ACC112 (cell line): ENCODE measurements at regions not wholly inside any gene's neighbourhood (a gene's known extent, or its start where the extent isn't known, plus 50 kb on each side); places are given as distances from the start of the nearest gene placed in this dataset.
A peak's percentile ranks its signal among the peaks of the same experiment; 100 is the strongest.

ENCODE experiments used
- H2AFZ ChIP-seq: fragments of 200-600 bp; sonication (generic); one replicate; pipeline ENCODE4 v1.6.0; 2017; ENCODE audit warnings: antibody characterized with exemption, low read length; ENCODE audit not compliant: unreplicated experiment
- H3K27ac ChIP-seq: fragments of 200-600 bp; sonication (generic); 2 replicates; pipeline ENCODE4 v1.5.1; 2014; ENCODE audit warnings: low read depth, mild to moderate bottlenecking, antibody characterized with exemption, low read length, moderate library complexity
- H3K27me3 ChIP-seq: fragments of 200-600 bp; sonication (generic); 2 replicates; pipeline ENCODE4 v1.6.1; 2014; ENCODE audit warnings: mild to moderate bottlenecking, antibody characterized with exemption, low read length, moderate library complexity, mixed read lengths; ENCODE audit not compliant: insufficient read depth
- H3K36me3 ChIP-seq: fragments of 200-600 bp; sonication (generic); 2 replicates; pipeline ENCODE4 v1.6.1; 2016; ENCODE audit warnings: mild to moderate bottlenecking, antibody characterized with exemption, low read length, moderate library complexity, mixed read lengths; ENCODE audit not compliant: insufficient read depth
- H3K4me1 ChIP-seq: fragments of 200-600 bp; sonication (generic); one replicate; pipeline ENCODE4 v1.6.1; 2016; ENCODE audit warnings: low read length, mixed read lengths; ENCODE audit not compliant: insufficient read depth, unreplicated experiment, control insufficient read depth
- H3K4me3 ChIP-seq: fragments of 200-600 bp; sonication (generic); 2 replicates; pipeline ENCODE4 v1.5.1; 2014; ENCODE audit warnings: mild to moderate bottlenecking, low read depth, low read length
- H3K79me2 ChIP-seq: fragments of 200-600 bp; sonication (generic); one replicate; pipeline ENCODE4 v1.6.0; 2016; ENCODE audit warnings: low read length; ENCODE audit not compliant: control insufficient read depth, unreplicated experiment, insufficient read depth

GRCh38 chr15:99440551-99441443, 125.0 kb upstream of the MEF2A start:
- Histone ChIP-seq H3K36me3 (no peaks in the 10 kb centered on the region), H2AFZ (no peak overlapping the region), H3K4me3 (no peak overlapping the region), H3K27ac (no peak overlapping the region), H3K4me1 (peaks cover 24% of the 10 kb centered on the region), H3K27me3 (no peaks in the 10 kb centered on the region), H3K79me2 (no peaks in the 10 kb centered on the region)

GRCh38 chr15:99441444-99441800, 124.4 kb upstream of the MEF2A start:
- Histone ChIP-seq H2AFZ (no peak overlapping the region), H3K4me3 (no peak overlapping the region), H3K27me3 (no peaks in the 10 kb centered on the region), H3K27ac (peak overlapping the region; percentile 78; the same call in 1 of the 2 replicates), H3K4me1 (peaks cover 24% of the 10 kb centered on the region), H3K36me3 (no peaks in the 10 kb centered on the region), H3K79me2 (no peaks in the 10 kb centered on the region)

- peak overlapping the region; percentile 78 for H3K27ac ChIP-seq
- peak overlapping the region; percentile 41 for H3K4me3 ChIP-seq
- H2AFZ ChIP-seq: peak overlapping the region; percentile 16
- H3K36me3 ChIP-seq: no peaks in the 10 kb centered on the region
- H3K79me2 ChIP-seq: no peaks in the 10 kb centered on the region
- peaks cover 24% of the 10 kb centered on the region for H3K4me1 ChIP-seq
- H3K27me3 ChIP-seq: no peaks in the 10 kb centered on the region
Measured at GRCh38 chr15:99441871-99442251, 123.9 kb upstream of the MEF2A start.

- no peaks in the 10 kb centered on the region for H3K27me3 ChIP-seq
- H3K27ac ChIP-seq: peak overlapping the region; percentile 78
- peaks cover 24% of the 10 kb centered on the region for H3K4me1 ChIP-seq
- no peaks in the 10 kb centered on the region for H3K36me3 ChIP-seq
- H3K4me3 ChIP-seq: peak overlapping the region; percentile 44
- H2AFZ ChIP-seq: peak overlapping the region; percentile 57
- no peaks in the 10 kb centered on the region for H3K79me2 ChIP-seq
Measured at GRCh38 chr15:99442252-99442897, 123.4 kb upstream of the MEF2A start.

- peaks cover 24% of the 10 kb centered on the region for H3K4me1 ChIP-seq
- no peaks in the 10 kb centered on the region for H3K27me3 ChIP-seq
- no peaks in the 10 kb centered on the region for H3K36me3 ChIP-seq
- peak overlapping the region; percentile 57 for H2AFZ ChIP-seq
- H3K27ac ChIP-seq: peak overlapping the region; percentile 78; the same call in 1 of the 2 replicates
- H3K79me2 ChIP-seq: no peaks in the 10 kb centered on the region
- H3K4me3 ChIP-seq: peak overlapping the region; percentile 44; the same call in 1 of the 2 replicates
Measured at GRCh38 chr15:99443056-99443756, 122.6 kb upstream of the MEF2A start.

GRCh38 chr15:99443768-99444446, 121.9 kb upstream of the MEF2A start:
- peaks cover 24% of the 10 kb centered on the region for H3K4me1 ChIP-seq
- H3K79me2 ChIP-seq: no peaks in the 10 kb centered on the region
- H3K4me3 ChIP-seq: no peak overlapping the region
- H2AFZ ChIP-seq: no peak overlapping the region
- H3K27ac ChIP-seq: no peak overlapping the region
- no peaks in the 10 kb centered on the region for H3K27me3 ChIP-seq
- no peaks in the 10 kb centered on the region for H3K36me3 ChIP-seq

- Histone ChIP-seq H2AFZ (no peak overlapping the region), H3K4me1 (peaks cover 31% of the 10 kb centered on the region), H3K79me2 (no peaks in the 10 kb centered on the region), H3K4me3 (no peak overlapping the region), H3K36me3 (no peaks in the 10 kb centered on the region), H3K27ac (no peak overlapping the region), H3K27me3 (no peaks in the 10 kb centered on the region)
Measured at GRCh38 chr15:99445272-99445850, 120.4 kb upstream of the MEF2A start.

GRCh38 chr15:99446565-99447496, 119.0 kb upstream of the MEF2A start:
- no peaks in the 10 kb centered on the region for H3K79me2 ChIP-seq
- peaks cover 23% of the 10 kb centered on the region for H3K4me1 ChIP-seq
- no peaks in the 10 kb centered on the region for H3K27me3 ChIP-seq
- H3K4me3 ChIP-seq: no peak overlapping the region
- no peak overlapping the region for H2AFZ ChIP-seq
- no peaks in the 10 kb centered on the region for H3K36me3 ChIP-seq
- H3K27ac ChIP-seq: no peak overlapping the region

GRCh38 chr15:99447497-99448371, 118.0 kb upstream of the MEF2A start:
- Histone ChIP-seq H3K79me2 (no peaks in the 10 kb centered on the region), H3K4me3 (no peak overlapping the region), H3K27me3 (no peaks in the 10 kb centered on the region)

More at GRCh38 chr15:99447497-99448371, 118.0 kb upstream of the MEF2A start:
- Histone ChIP-seq H3K27ac (no peak overlapping the region), H3K4me1 (peaks cover 16% of the 10 kb centered on the region), H2AFZ (no peak overlapping the region), H3K36me3 (no peaks in the 10 kb centered on the region)
